SH-SY5Y (cell line): ENCODE measurements at regions not wholly inside any gene's neighbourhood (a gene's known extent, or its start where the extent isn't known, plus 50 kb on each side); places are given as distances from the start of the nearest gene placed in this dataset.

Source experiments
- GATA2 ChIP-seq: IDR thresholded peaks from 2 replicates; pipeline ENCODE4 v1.6.1; 2011; ENCODE audit warnings: mild to moderate bottlenecking, low read depth, low read length
- GATA3 ChIP-seq: IDR thresholded peaks from 2 replicates; pipeline ENCODE4 v1.6.1; 2011; ENCODE audit warnings: low read depth, mild to moderate bottlenecking, low read length, moderate library complexity

- TF ChIP-seq GATA3 (no peak), GATA2 (no peak)
These were observed 262.6 kb upstream of the LYZL1 start for GRCh38 chr10:29026065-29026797.

GRCh38 chr10:29026802-29027580 is 261.9 kb upstream of the LYZL1 start:
- TF ChIP-seq GATA2 (no peak), GATA3 (no peak)

GRCh38 chr10:29028486-29028885 is 260.4 kb upstream of the LYZL1 start:
- TF ChIP-seq GATA2, result no peak
- TF ChIP-seq GATA3, result no peak

- TF ChIP-seq GATA3 (no peak), GATA2 (no peak)
These were observed 258.0 kb upstream of the LYZL1 start for GRCh38 chr10:29030900-29031299.

- TF ChIP-seq GATA3, result no peak
- no peak for TF ChIP-seq GATA2
These were observed 256.7 kb upstream of the LYZL1 start for GRCh38 chr10:29032169-29032568.

DNA sequence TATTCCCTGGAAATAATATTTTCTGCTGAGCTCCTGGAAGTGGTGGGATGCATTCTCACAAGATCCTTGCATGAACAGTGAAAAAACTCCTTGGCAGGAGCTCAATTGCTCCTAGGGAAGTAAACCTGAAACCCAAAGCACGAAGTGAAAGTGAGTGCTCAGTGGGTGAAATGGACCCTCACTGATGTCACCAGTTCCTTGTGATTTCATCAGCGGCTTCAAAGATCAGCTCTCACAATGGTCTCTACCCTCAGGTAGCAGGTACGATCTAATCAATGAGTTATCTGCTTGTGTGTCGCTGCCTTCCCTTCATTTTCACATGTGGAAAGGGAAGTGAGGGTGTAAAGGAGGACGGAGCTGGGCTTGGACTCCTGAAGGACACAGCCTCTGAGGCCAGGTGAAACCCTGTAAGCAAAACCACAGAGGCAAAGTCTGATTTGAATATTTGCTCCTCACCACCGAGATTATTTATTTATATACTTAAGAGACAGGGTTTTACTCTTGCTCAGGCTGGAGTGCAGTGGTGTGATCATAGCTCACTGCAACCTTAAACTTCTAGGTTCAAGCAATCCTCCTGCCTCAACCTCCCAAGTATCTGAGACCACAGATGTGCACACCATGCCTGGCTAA is 255.4 kb upstream of the LYZL1 start:
- TF ChIP-seq GATA3 (no peak), GATA2 (no peak)

GRCh38 chr10:29034592-29034991 is 254.3 kb upstream of the LYZL1 start:
- no peak for TF ChIP-seq GATA2
- TF ChIP-seq GATA3, result no peak

GRCh38 chr10:29035721-29036120 is 253.1 kb upstream of the LYZL1 start:
- no peak for TF ChIP-seq GATA3
- no peak for TF ChIP-seq GATA2

- no peak for TF ChIP-seq GATA2
- no peak for TF ChIP-seq GATA3
These were observed 251.3 kb upstream of the LYZL1 start for GRCh38 chr10:29037348-29038113.

DNA sequence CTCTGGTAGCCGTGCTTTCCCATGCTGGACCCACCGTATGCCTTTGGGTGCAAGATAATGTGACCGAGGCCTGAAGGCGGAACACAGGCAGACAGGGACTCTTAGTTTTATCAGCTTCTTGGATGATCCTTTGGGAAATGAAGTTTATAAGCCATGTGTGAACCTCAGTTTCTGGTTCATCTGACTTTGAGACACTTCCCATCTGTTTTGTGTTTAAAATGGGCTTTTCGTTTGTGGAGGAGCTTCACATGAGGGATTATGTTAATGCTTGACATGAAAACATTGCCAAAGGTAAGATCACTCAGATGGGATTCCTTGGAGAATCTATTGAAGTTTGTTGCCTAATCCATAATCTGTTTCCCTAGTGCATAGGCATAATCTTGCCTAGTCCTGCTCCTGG is 249.8 kb upstream of the LYZL1 start:
- TF ChIP-seq GATA3 (no peak), GATA2 (no peak)

DNA sequence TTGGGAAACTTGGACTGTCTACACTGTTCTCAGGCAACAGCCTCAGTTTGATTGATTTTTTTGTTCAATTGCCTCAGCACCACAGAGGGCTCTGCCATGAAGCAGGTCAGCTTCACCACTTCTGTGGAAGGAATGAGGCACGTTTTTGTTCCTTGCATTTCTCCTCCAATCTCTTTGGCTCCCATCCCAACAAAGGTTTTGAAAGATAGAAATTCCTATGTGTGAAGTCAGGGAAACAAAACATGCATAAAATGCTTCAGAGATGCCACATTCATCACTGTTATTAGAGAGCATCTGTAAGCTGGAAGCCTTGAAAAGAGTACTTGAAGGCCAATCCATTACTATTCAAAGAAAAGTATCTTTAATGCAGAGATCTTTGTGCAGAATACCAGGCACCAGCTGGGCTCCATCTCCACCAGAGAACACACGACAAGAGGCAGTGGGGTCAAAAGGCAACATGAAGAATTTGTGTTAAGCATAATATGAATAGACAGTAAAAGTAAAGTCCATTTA is 249.1 kb upstream of the LYZL1 start:
- TF ChIP-seq GATA3, result no peak
- TF ChIP-seq GATA2, result no peak

- TF ChIP-seq GATA3 (no peak), GATA2 (peak; percentile 49)
These were observed 247.3 kb upstream of the LYZL1 start for GRCh38 chr10:29041616-29042015.

DNA sequence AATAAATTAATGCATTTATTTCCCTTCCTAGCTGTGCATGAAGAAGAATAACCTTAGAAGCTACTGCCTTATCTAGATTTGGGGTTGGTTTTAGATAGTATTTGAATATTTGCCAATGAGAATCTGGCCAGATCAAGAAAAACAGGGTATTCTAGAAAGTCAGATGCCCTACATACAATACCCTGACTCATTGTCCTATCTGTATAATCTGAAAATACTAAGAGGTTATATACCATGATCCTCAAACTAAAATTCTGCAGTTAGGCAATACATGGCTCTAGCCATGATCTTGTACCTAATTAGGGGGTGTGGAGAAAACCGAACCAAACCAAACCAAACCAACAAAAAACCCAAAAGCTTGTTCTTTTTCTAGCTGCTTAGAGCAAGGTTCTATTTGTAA is 240.4 kb upstream of the LYZL1 start:
- TF ChIP-seq GATA2 (no peak), GATA3 (no peak)

- TF ChIP-seq GATA2, result no peak
- TF ChIP-seq GATA3, result no peak
These were observed 238.8 kb upstream of the LYZL1 start for GRCh38 chr10:29050081-29050480.

DNA sequence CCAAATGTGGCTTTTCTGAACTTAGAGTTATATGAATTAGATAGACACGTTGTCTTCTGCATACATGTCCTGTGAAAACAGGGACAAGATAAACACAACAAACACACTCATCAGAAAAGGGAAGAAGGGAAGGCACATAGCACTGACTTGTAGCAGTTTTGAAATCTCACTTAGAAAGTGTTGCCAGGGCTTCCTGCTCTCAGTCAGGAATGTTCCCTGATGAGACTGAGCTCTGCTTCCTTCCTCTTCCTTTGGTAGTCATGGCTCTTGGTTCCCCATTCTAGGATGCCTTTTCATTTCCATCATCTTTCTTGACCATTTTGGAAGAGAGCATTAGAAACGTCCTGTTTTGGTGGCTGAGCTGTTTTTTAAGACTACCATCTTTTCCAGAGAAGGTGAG is 233.8 kb upstream of the LYZL1 start:
- no peak for TF ChIP-seq GATA2
- no peak for TF ChIP-seq GATA3
